ENCODE measurements at regions not wholly inside any gene's neighbourhood (a gene's known extent, or its start where the extent isn't known, plus 50 kb on each side); places are given as distances from the start of the nearest gene placed in this dataset. TPM values are rescaled to one million over a fixed set of nuclear protein-coding genes. Genes with fewer than 3 reads are reported as not detected.

Small RNA genes in the stretch of these regions (microRNA-seq; reads per million reads assigned to microRNA genes)
- not detected for gene MIR1233-2
